Neuronal stem cell (in vitro differentiated cells): ENCODE measurements at regions not wholly inside any gene's neighbourhood (a gene's known extent, or its start where the extent isn't known, plus 50 kb on each side); places are given as distances from the start of the nearest gene placed in this dataset.

Experiments
- DNase-seq: peaks from one replicate; pipeline ENCODE4 v3.0.0-alpha.2; 2013; ENCODE audit warnings: low spot score
- H2AFZ ChIP-seq: one replicate; pipeline ENCODE4 v1.6.1; 2013; ENCODE audit warnings: mild to moderate bottlenecking, low read length, inconsistent platforms
- H2AK5ac ChIP-seq: 2 replicates; pipeline ENCODE4 v1.6.1; 2013; ENCODE audit warnings: low read depth, mild to moderate bottlenecking, inconsistent platforms, low read length, moderate library complexity, mixed read lengths
- H2BK120ac ChIP-seq: 2 replicates; pipeline ENCODE4 v1.6.1; 2013; ENCODE audit warnings: low read depth, mild to moderate bottlenecking, inconsistent platforms, low read length, moderate library complexity, mixed read lengths
- H2BK12ac ChIP-seq: one replicate; pipeline ENCODE4 v1.6.1; 2013; ENCODE audit warnings: low read length, inconsistent platforms
- H2BK15ac ChIP-seq: 2 replicates; pipeline ENCODE4 v1.6.1; 2013; ENCODE audit warnings: mild to moderate bottlenecking, low read length, inconsistent platforms, mixed read lengths
- H2BK5ac ChIP-seq: one replicate; pipeline ENCODE4 v1.6.1; 2013; ENCODE audit warnings: inconsistent platforms, mild to moderate bottlenecking, low read length, moderate library complexity
- H3K14ac ChIP-seq: one replicate; pipeline ENCODE4 v1.6.1; 2013; ENCODE audit warnings: low read length, inconsistent platforms
- H3K18ac ChIP-seq: 2 replicates; pipeline ENCODE4 v1.6.1; 2013; ENCODE audit warnings: low read length, inconsistent platforms
- H3K23ac ChIP-seq: 2 replicates; pipeline ENCODE4 v1.6.1; 2013; ENCODE audit warnings: low read depth, mild to moderate bottlenecking, mixed read lengths, low read length, inconsistent platforms; ENCODE audit not compliant: poor library complexity
- H3K27ac ChIP-seq: replicated peaks from 3 replicates; pipeline ENCODE4 v1.5.1; 2013; ENCODE audit warnings: low read length, inconsistent platforms
- H3K27me3 ChIP-seq, 3 experiments: 2 replicates each; pipeline ENCODE4 v1.6.1; 2013; ENCODE audit warnings: low read length in 3 of 3, mild to moderate bottlenecking in 2 of 3, inconsistent platforms in 1 of 3, low read depth in 1 of 3, mixed read lengths in 1 of 3, moderate library complexity in 1 of 3; ENCODE audit not compliant: control insufficient read depth in 3 of 3, insufficient read depth in 3 of 3
- H3K36me3 ChIP-seq, 2 donors: replicated peaks in 1 of 2; 2 replicates each; pipeline ENCODE4 v1.6.1; 2013; ENCODE audit warnings: low read length in 2 of 2; ENCODE audit not compliant: control insufficient read depth in 2 of 2, insufficient read depth in 2 of 2
- H3K4ac ChIP-seq: 2 replicates; pipeline ENCODE4 v1.6.1; 2013; ENCODE audit warnings: inconsistent platforms, mild to moderate bottlenecking, low read length, moderate library complexity
- H3K4me1 ChIP-seq, 2 donors: 1 replicate in 1 of 2; 2 replicates in 1 of 2; pipeline ENCODE4 v1.6.1; 2013; ENCODE audit warnings: low read length in 2 of 2, low read depth in 1 of 2; ENCODE audit not compliant: control insufficient read depth in 2 of 2, insufficient read depth in 1 of 2
- H3K4me2 ChIP-seq: one replicate; pipeline ENCODE4 v1.6.1; 2013; ENCODE audit warnings: mild to moderate bottlenecking, low read length, inconsistent platforms; ENCODE audit not compliant: insufficient read depth, poor library complexity, severe bottlenecking
- H3K4me3 ChIP-seq, 2 donors: 2 replicates each; pipeline ENCODE4 v1.5.1; 2013; ENCODE audit warnings: low read length in 2 of 2, mild to moderate bottlenecking in 2 of 2, inconsistent platforms in 1 of 2, moderate library complexity in 1 of 2
- H3K79me1 ChIP-seq: one replicate; pipeline ENCODE4 v1.6.1; 2013; ENCODE audit warnings: low read depth, mild to moderate bottlenecking, inconsistent platforms, low read length, moderate library complexity
- H3K9ac ChIP-seq: one replicate; pipeline ENCODE4 v1.6.1; 2013; ENCODE audit warnings: mild to moderate bottlenecking, low read depth, low read length, inconsistent platforms; ENCODE audit not compliant: poor library complexity
- H3K9me3 ChIP-seq, 2 donors: replicated peaks in 1 of 2; 2 replicates each; pipeline versions ENCODE3 to v1.6.1; 2013; ENCODE audit warnings: low read length in 2 of 2, mild to moderate bottlenecking in 2 of 2, inconsistent platforms in 1 of 2, low read depth in 1 of 2, mixed read lengths in 1 of 2, moderate library complexity in 1 of 2; ENCODE audit not compliant: control insufficient read depth in 2 of 2, insufficient read depth in 1 of 2
- H4K8ac ChIP-seq: one replicate; pipeline ENCODE4 v1.6.1; 2013; ENCODE audit warnings: low read depth, mild to moderate bottlenecking, inconsistent platforms, low read length, moderate library complexity
- H4K91ac ChIP-seq: one replicate; pipeline ENCODE4 v1.6.1; 2013; ENCODE audit warnings: low read length, low read depth, mild to moderate bottlenecking, inconsistent platforms; ENCODE audit not compliant: poor library complexity
- WGBS, 2 donors: extraction: QIAGEN DNeasy Blood & Tissue Kit; methylation state at CpG; one replicate each; pipeline ENCODE4 v1.1.7; 2013; ENCODE audit warnings: missing lambda C conversion rate in 2 of 2, mixed read lengths in 1 of 2; ENCODE audit not compliant: insufficient read length in 2 of 2, insufficient replicate concordance in 1 of 2; ENCODE audit errors: extremely low coverage in 2 of 2; 5-methylcytosine and 5-hydroxymethylcytosine counted together

DNA sequence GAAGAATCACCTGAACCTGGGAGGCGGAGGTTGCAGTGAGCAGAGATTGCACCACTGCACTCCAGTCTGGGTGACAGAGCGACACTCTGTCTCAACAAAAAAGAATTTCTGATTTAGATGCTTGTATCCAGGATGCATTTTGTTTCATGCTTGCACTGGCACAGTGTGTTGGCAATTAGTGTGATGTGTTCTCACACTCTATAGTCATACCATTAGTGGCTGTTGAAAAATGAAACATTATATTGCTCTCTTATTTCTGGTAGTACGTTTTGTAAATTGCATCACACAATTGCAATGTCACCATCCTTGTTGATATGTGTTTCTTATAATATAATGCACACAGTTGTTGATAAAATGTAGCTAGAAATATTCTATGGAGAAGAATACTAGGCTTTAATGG lies 51.3 kb upstream of the RMST start:
- Histone ChIP-seq H2AFZ (no peak overlapping the region), H3K9ac (no peak overlapping the region), H3K36me3 (no peaks in the 10 kb centered on the region), H3K27me3 (no peaks in the 10 kb centered on the region), H3K23ac (no peak overlapping the region), H3K18ac (no peak overlapping the region), H2BK120ac (no peak overlapping the region), H3K4me3 (no peak overlapping the region), H3K4me2 (no peak overlapping the region), H4K8ac (no peak overlapping the region), H2BK12ac (no peak overlapping the region), H3K27ac (no peak overlapping the region), H3K79me1 (no peaks in the 10 kb centered on the region), H2AK5ac (no peak overlapping the region), H2BK15ac (no peak overlapping the region), H3K9me3 (peaks cover 0 to 2% of the 10 kb centered on the region in 2 donors), H3K4ac (no peak overlapping the region), H2BK5ac (no peak overlapping the region), H3K14ac (no peak overlapping the region), H3K4me1 (no peaks in the 10 kb centered on the region), H4K91ac (no peak overlapping the region)
- no CpG with 5 or more reads among the region's 3 CpGs for WGBS, 2 donors
- no peak for DNase-seq
